GM19395 (cell line): ENCODE measurements at regions not wholly inside any gene's neighbourhood (a gene's known extent, or its start where the extent isn't known, plus 50 kb on each side); places are given as distances from the start of the nearest gene placed in this dataset.
"Not testable (repeated sequence)": the region's sequence is repeated elsewhere in the genome, so short reads cannot be mapped to it uniquely, and the experiment has no call there.

Experiments used
- ATAC-seq: cut with Tn5 transposase; IDR thresholded peaks from one replicate; pipeline ENCODE4 v1.9.1; 2021; ENCODE audit warnings: mild to moderate bottlenecking, moderate library complexity; ENCODE audit not compliant: unreplicated experiment

DNA sequence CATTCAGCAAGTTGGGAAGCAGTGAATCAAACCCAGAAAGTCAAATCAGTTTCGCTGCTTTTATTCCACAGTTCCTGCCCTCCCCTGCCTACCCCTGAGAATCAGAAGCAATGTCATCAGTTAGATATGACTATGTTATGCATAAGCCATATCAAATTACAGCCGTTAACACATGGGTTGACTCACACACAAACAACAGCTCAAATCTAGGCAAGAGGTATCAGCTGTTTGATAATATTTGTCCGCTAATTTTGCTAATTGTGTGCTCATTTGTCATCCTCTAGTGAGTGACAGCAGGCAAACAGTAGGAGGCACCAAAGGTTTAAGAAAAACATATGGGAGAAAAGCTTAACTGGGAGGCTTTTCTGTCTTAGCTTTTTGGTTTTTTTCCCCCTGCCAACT, 327.4 kb upstream of the CCL2 start:
- no peak for ATAC-seq

DNA sequence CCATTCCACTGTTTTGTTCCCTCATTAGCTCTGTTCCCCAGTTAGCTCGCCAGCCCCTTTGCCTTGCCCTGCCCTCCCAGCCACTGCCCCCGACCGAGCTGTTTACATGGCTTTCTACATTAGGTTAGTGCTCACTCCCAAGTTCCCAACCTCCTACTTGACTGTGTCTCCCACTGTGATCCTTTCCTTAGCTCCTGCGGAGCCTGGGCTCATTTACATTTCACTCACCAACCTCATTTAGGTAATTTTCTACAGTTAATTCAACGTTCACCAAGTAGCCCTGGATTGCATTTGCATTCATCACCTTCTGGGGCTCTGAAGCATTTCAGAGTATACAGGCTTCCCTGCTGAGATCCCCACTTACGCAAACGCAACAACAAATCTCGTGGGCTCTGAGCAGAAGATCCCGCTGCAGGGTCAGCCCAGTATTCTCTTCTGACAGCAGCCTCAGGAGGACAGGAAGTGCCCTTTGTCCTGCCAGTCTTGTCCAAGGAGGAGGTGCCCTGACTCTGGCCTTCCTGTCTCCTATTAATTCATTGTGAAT, 325.8 kb upstream of the CCL2 start:
- ATAC-seq = no peak

DNA sequence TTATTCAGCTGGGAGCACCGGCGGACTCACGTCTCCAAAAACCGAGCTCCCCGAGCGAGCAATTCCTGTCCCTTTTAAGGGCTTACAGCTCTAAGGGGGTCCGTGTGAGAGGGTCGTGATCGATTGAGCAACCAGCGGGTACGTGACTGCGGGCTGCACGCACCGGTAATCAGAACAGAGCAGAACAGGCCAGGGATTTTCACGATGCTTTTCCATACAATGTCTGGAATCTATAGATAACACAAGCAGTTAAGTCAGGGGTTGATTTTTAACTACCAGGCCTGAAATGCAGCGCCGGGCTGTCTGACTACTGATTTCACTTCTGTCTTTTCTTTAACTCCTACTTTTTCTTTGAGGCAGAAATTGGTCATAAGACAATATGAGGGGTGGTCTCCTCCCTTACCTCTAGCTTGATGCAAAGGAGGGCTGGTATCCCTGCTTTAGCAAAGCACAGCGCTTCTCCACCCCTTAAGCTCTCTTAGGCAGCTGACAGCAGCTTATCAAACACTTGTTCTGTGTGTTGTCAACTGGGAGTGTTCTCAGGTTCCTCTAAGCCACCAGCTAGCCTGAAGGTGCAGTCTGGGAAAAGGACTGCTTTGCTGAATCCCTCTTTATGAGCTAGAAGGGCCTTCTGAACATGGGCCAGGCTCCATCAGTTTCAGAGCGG, 323.8 kb upstream of the CCL2 start:
- not testable (repeated sequence) for ATAC-seq

DNA sequence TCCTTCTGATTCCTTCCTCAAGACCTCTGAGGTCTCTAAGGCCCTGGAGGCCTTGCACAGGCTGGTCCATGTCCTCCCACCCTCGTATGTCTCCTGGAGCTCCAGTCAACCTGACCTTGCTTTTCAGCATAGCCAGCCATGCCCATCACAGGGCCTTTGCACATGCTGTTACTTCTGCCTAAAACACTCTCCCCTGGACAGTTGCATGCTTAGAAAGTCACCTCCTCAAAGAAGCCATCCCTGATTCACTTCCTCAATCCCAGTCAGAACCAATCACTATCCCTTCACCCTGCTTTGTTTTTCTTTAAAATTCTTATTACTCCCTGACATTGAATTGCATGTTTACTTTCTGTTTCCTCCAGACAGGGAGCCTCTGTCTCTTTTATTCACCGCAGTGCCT, 322.1 kb upstream of the CCL2 start:
- ATAC-seq = no peak

DNA sequence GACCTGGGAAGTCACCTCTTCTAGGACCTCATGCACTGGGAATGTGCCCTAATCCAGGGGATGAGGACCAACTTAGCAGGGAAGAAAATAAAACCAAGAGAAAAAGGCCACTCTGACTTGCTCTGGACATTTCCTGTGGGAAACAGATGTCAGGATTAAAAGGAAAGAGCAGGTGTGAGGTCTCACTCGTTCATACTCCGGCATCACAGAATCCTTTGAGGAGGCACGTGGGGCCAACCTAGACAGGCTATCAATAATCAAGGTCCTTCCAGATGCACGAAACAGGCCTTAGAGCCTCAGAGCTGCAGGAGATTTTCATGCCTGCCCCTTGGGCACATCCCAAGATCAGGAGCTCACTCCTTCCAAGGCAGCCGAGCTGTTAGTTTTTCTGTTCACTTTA, 321.5 kb upstream of the CCL2 start:
- no peak for ATAC-seq

DNA sequence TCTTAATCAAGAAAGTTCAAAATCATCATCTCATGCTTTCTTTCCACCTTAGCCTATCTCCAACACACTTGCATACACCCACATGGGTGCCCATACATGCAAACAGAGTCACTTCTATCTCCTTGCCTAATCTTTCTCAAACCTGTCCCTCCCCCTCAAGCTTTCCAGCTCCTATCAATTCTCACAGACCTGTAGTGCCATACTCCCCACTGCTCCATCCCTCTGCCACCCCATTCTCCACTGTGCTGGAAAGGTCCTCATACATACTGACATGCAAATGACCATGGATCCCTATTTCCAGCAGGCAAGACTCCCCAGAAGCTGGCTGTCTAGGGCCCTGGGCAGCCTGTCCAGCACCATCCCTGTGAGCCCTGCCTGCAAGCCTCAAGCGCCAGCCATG, 320.4 kb upstream of the CCL2 start:
- ATAC-seq = no peak

DNA sequence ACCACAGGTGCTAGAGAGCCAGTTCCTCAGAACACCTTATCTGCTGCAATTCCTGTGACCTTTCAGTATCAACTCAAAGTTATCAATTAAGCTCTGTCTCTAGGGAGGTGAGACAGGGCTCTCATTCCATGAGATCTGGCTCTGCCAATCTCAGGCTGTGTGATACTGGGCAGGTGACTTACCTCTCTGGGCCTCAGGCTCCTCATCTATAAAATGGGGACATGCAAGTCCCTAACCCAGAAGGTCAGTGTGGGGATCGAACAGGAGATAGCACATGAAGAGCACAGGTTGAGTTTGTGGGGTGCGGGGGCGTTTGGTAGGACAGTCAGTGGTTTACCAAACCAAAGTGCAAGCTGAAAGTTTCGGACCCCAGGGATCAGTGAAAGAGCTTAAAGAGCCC, 319.3 kb upstream of the CCL2 start:
- no peak for ATAC-seq

DNA sequence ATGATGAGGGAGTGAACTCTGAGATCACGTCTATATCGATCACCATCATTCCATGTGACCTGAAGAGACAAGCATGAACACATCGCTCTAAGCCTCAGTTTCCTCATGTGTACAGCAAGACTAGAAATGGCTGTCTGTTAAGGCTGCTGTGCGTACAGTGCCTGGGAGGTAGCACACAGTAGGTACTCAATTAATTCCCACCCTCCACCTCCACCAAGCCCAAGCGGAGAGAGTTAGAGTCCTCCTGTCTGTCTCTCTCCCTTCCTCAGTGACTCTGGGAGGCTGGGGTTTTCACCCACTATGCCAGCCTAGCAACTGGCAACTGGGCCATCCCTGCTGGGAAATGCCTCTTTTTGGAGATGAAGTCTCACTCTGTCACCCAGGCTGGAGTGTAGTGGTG, 318.3 kb upstream of the CCL2 start:
- ATAC-seq = no peak

DNA sequence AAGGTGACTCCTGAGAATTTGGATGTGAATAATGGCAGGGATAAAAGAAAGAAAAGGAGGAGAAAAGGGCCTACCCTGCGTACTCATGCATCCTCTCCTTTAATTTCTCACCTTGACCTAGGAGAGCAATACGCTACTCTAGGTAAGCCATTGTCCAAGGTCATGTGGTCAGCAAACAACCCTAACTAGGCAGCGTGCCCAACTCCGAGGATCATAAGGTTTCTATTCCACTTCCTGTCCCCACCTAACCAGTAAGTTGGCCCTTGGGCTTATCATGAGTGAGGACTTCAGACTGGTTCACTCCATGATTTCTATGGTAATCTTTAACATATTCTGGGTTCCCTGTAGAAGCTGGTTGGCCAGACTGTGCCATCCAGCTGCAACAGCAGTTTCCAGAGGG, 315.1 kb upstream of the CCL2 start:
- no peak for ATAC-seq

DNA sequence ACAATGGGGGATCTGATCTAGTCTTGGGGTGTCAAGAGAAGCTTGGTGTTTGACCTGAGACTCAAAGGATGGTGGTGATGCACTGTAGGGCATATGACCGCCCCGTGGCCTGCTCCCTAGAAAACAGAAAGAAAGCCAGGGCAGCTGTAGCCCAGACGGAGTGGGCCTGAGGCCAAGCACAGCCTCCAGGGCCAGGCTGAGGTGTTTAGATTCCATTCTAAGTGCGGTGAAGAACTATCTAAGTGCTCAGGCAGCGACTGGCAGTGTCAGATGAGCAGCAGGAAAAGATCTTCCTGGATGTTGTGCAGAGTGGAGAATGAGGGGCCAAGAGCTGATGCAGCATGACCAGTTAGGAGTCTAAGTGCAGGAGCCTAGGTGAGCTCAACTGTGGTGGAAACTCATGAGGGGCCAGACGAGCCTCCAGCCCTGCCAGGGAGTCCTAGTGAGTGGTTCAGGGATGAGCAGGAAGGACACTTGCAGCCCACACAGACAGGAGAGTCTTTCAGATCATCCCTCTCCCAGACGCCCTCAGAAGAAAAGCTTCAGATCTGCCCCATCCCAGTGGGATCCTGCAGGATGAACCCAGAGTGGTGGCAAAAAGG, 314.2 kb upstream of the CCL2 start:
- ATAC-seq = no peak

DNA sequence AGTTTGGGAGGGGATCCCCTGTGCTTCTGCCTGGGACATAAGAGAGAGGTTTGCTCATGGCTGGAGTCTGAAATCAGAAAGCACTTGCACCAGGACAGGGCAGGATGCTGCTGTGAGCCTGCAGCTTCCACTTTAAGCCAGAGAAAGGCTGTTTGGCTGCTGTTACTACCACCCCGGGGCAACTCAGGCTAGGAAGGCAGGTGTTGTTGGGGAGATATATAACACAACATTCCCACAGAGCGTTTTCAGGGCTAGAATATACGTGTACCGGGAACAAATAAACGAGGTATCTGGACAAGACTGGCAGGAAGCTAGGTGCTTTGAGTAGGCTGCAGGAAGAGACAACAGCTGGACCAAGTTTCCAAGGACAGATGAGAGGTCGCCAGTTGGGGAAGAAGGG, 313.3 kb upstream of the CCL2 start:
- ATAC-seq = no peak

DNA sequence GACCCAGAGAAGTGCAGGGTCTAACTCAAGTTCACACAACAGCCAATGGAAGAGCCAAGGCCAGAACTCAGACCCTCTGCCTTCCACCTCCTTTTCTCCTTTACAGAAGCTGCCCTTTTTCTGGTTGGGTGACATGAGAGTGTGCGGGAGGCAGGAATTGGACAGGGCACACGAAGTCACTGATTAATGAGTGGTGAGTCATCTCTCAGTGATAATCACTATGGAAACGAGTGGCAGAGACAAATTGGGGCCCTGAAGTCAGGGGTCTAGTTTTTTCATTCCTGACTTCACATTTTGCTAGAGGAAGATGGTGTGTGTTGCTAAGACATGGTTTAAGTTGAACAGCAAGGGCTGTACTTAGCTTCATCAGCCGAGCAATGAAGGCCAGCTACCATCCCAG, 312.7 kb upstream of the CCL2 start:
- no peak for ATAC-seq

DNA sequence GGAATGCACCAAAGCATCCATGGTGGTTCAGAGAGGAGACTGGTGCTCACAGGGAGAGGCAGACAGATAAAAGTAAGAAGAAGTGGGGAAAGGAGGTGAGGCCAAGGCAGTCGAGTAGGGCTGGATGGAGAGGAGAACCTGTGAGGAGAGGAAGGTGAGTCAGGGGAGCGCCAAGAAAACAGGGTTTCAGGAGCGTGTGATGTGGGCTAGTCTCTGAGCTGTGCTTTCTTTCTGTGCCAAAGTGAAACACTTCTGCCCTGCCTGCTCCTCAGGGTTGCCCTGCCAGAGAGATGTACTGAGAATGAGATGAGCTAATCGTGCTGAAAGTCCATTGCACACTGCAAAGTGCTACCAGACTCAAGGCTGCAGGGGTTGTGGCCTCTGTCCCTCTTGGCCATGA, 310.7 kb upstream of the CCL2 start:
- ATAC-seq = no peak

DNA sequence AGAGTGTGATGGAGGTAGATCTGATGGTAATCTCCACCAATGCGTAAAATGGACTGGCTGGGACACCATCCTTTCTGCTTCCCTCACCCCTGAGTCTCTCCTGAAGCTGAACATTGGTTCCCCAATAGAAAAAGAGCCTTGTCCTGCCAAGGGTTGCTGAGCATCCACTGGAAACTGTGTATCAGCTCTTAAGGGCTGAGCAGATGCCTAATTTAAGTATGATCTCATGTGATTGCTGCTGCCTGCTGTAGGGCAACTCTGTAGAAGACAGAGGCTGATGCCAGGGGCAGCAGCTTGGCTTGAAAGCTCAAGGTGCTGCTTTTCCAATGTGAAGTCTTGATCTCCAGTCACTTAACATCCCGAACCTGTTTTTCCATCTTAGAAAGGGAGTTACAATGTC, 310.3 kb upstream of the CCL2 start:
- no peak for ATAC-seq

DNA sequence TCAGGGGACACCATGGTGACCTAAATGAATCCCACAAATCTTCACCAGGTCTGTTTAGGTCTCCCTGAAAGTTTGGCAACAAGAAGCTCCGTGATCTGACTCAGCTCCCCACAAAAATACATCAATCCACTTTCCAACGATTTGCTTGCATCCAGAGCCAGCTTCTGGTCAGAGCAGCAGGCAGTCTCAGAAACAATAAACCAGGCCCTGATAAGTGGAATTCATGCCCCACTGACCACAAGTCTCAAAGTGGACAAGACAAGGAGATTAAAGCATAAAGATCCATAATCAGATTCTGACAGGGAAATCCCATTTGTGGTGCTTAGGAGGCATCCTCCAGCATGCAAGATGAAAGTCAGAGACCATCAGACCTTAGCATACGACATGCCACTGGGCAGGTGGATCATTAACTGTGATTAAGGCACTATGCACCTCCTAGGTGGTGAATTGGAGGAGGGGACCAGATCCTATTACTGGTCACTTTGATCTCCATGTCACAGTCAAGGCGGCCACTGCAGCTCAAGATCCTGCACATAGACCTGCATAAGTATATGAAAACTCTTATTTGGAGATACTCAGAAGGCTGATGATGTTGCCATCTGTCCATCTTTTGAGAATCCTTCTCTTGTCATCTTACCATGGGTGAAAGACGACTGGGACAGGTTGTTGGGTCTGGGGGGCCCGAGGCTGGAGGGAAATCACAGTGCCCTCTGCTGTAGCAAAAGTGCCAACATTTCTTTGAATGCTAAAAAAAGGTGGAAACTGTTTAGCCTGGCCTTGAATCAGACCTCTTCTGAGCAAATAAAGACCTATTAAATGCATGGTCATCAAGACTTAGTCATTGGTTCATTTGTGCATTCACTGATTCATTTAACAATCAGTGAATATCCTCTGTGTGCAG, 309.2 kb upstream of the CCL2 start:
- ATAC-seq = no peak

DNA sequence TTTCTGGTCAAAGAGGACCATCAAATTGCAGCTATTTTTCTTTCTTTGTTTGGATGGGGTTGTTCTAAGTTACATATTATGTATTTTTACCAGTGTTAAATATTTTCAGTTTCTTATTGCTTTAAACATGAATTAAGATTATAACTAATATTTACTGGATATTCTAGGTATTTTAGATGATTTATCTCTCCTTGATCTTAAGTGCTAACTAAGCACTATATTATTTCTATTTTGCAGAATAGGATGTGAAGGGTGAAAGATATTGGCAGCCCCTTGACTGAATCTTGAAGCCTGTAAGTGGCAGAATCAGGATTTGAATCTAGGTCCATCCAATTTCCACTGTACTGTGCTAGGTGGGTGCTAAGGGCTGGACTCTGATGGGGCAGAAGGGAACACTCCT, 307.3 kb upstream of the CCL2 start:
- ATAC-seq = no peak

DNA sequence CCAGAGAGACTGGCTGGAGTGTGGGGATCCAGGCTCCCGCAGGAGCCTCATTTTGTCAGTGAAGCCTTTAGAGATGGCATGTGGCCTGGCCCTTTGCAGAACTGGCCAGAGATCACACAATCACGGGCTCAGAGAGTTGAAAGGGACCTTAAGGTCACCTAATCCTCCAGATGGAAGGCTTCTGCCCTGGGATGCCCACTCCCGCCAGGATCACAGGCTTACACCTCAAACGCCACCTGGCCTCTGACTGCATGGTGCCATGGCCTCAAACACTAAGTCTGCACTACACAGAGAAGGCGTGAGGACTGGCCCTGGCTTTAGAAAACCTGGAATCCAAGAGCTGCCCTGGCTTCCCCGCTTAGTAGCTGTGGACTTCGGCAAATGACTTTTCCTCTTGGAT, 306.8 kb upstream of the CCL2 start:
- no peak for ATAC-seq

DNA sequence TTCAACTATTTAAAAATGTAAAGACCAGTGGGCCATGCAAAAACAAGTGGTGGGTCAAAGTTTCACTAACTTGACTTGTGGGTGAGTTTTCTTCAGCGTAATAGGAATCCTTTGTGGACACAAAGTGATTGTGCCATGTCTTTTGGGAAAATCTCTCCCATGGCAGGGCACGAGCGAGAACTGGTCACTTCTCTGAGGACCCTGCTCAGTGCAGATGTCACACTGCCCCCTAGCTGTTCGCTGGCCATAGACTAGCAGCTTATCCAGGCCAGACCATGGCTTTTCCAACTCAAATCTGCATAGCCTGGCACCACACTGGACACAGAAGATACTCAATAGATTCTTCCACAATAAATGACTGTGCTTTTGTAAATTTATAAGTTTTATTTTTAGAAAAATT, 306.0 kb upstream of the CCL2 start:
- no peak for ATAC-seq

DNA sequence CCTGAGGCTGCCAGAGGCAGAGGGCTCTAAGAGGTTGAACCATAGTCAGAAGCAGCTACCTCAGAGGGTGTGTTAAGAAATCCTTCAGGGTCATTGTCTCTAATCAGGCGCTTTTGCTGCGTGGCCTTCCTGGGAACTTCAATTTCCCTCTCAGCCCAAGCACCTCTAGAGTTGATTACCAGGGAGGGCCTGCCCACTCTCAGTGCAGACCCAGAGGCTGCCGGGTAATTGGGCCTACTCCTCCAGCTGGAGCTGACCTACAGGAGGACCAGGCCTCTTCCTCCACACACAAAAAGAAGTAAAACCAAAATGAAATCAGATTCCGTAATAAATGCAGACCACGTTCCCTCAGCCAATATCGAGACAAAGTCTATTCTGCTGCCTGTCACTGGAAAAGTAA, 305.0 kb upstream of the CCL2 start:
- no peak for ATAC-seq

DNA sequence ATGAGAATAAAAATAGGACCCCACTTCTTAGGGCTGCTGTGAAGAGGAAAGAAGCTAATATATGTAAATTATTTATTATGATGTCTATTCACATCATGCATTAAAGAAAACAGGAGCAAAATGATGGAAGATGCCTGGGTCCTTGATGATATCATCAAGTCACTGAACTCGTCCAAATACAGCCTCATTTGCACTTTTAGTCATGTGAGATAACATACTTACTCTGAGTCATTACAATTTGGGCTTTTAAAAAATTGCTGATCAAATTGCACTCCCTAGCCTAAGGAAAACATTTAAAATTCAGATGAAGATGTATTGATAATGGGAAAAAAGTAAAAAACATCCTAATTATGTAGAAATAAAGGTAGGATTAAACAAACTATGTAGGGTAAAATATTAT, 302.7 kb upstream of the CCL2 start:
- no peak for ATAC-seq

DNA sequence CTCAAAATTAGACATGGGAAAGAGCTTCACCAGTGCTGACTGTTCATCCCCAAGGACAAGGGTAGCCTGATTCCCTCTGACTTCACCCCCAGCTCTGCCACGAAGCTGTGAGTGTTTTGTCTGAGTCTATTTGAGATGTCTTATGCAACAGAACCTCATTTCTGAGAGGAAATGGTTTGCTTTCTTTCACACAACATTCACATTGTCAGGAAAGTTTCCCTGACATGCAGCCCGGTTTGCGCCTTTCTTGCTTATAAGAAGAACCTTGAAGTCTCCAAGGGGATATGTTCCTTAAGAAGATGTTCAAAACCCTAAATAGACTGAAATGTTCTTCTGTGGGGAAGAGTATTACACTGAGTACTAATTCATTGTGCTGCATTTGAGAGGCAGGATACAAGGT, 300.5 kb upstream of the CCL2 start:
- ATAC-seq = no peak

DNA sequence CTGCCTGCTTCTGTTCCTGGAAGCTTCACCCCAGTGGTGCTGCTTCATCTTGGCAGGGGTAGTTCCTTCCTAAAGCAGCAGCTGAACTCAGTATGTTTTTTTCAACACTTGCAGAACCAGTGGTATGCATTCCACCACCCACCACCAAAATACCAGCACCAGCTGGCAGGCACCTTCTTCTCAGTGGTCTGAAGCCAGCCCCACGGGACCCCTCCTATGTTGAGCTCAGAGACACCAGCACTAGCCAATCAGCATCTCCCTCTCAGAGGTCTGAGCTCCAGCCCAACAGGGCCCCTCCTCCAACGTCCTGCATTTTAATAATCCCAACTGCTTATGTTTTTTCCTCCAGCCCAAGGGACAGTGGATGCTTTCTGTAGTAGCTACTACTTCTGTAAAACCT, 299.6 kb upstream of the CCL2 start:
- ATAC-seq = no peak
